Kidney epithelial cell (primary cell): ENCODE measurements at regions not wholly inside any gene's neighbourhood (a gene's known extent, or its start where the extent isn't known, plus 50 kb on each side); places are given as distances from the start of the nearest gene placed in this dataset.

Experiments
- DNase-seq: peaks from one replicate; pipeline ENCODE4 v3.0.0-alpha.2; 2010; ENCODE audit warnings: low read depth
- H3K27me3 ChIP-seq: 2 replicates; pipeline ENCODE4 v1.6.0; 2011; ENCODE audit warnings: low read length; ENCODE audit not compliant: control insufficient read depth, insufficient read depth
- H3K36me3 ChIP-seq: 2 replicates; pipeline ENCODE4 v1.5.1; 2011; ENCODE audit warnings: low read length; ENCODE audit not compliant: control insufficient read depth, insufficient read depth
- H3K4me3 ChIP-seq: 2 replicates; pipeline ENCODE4 v1.5.1; 2011; ENCODE audit warnings: low read depth, mild to moderate bottlenecking, control low read depth, low read length
- TF ChIP-seq, protein P1 (sequence below): IDR thresholded peaks from 2 replicates; pipeline ENCODE4 v1.5.1; 2011; ENCODE audit warnings: mild to moderate bottlenecking, moderate library complexity, low read length, control low read depth, inconsistent platforms; ENCODE audit not compliant: insufficient read depth, poor library complexity, severe bottlenecking

- H3K4me3 ChIP-seq, result no peak overlapping the region
- H3K27me3 ChIP-seq, result no peaks in the 10 kb centered on the region
- TF ChIP-seq, protein P1, sequence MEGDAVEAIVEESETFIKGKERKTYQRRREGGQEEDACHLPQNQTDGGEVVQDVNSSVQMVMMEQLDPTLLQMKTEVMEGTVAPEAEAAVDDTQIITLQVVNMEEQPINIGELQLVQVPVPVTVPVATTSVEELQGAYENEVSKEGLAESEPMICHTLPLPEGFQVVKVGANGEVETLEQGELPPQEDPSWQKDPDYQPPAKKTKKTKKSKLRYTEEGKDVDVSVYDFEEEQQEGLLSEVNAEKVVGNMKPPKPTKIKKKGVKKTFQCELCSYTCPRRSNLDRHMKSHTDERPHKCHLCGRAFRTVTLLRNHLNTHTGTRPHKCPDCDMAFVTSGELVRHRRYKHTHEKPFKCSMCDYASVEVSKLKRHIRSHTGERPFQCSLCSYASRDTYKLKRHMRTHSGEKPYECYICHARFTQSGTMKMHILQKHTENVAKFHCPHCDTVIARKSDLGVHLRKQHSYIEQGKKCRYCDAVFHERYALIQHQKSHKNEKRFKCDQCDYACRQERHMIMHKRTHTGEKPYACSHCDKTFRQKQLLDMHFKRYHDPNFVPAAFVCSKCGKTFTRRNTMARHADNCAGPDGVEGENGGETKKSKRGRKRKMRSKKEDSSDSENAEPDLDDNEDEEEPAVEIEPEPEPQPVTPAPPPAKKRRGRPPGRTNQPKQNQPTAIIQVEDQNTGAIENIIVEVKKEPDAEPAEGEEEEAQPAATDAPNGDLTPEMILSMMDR, result no peak
- DNase-seq, result no peak
- no peaks in the 10 kb centered on the region for H3K36me3 ChIP-seq
Observed at GRCh38 chr6:139972116-139972515, 597.7 kb upstream of the CITED2 start.

GRCh38 chr6:139970591-139970991 lies 596.1 kb upstream of the CITED2 start:
- TF ChIP-seq, protein P1, result no peak
- Histone ChIP-seq H3K4me3 (no peak overlapping the region), H3K27me3 (no peaks in the 10 kb centered on the region), H3K36me3 (no peaks in the 10 kb centered on the region)
- DNase-seq, result no peak

DNA sequence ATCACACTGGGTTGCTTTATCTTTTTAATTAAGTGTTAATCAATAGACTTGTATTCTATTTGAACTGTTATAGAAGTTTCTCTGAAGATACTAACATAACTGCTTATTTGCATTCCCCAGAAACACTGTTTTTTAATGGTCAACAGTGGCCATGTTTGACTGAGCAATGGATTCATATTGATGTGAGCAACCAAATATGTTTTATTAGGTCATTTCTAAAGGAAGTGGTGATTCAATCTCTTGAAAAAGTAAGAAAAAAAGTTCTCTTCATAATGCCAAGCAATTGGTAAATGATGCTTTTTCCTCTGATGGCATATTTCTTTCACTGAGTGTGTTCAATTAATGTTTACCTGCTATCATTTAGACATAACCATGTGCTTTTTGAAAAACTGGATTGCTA lies 593.0 kb upstream of the CITED2 start:
- Histone ChIP-seq H3K36me3 (no peaks in the 10 kb centered on the region), H3K27me3 (no peaks in the 10 kb centered on the region), H3K4me3 (no peak overlapping the region)
- TF ChIP-seq, protein P1, result no peak
- no peak for DNase-seq

GRCh38 chr6:139965393-139965792 lies 590.9 kb upstream of the CITED2 start:
- DNase-seq, result no peak
- Histone ChIP-seq H3K4me3 (no peak overlapping the region), H3K27me3 (no peaks in the 10 kb centered on the region), H3K36me3 (no peaks in the 10 kb centered on the region)
- TF ChIP-seq, protein P1, result no peak

DNA sequence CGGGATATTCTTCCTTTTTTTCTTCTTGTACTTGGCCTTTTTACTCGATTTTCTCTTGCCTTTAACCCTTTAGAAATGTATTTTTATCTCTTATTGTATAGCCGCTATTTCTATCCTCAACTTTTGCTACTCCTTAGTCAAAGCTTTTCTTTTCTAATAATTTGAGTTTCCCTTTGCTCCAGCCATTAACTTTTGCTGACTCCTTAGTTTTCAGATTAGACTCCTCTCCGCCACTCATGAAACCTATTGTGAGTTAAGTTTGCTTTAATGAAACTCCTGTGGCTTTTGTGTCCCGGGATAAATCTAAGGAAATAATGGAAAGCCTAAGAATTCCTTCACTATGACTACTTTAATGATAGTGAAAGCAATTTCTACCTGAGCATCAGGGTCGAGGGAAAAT lies 590.3 kb upstream of the CITED2 start:
- H3K27me3 ChIP-seq, result no peaks in the 10 kb centered on the region
- no peak overlapping the region for H3K4me3 ChIP-seq
- TF ChIP-seq, protein P1, result no peak
- no peak for DNase-seq
- H3K36me3 ChIP-seq, result no peaks in the 10 kb centered on the region

DNA sequence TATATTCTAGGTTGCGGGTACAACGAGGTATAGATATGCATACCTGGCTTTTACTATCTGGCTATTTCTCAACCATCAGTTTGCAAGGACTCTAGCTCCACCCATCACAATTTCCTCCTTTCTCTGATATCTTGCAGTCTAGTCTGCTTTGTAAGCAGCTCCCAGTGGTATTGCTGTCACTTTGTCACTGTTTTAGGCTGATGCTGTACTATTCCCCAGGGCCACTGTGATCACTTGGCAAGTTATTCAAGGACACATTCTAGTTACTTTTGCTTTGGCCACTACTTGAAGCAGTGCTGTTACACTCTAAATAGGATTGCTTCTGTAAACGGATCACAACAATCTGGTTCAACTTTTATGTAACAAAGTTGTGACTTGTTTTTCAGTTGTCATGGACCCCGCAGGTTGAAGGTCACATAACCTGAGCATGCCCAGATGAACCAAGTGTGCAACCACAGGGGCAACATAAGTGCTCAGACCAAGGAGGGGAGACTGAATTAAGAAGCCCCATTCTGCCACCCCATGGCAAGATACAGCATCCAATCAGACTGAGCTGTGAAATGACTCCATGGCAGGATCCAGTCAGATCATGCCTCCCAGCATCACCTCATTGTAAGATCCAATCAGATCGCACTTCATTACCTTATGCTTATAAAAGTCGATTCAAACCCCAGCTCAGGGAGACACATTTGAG lies 588.4 kb upstream of the CITED2 start:
- Histone ChIP-seq H3K27me3 (no peaks in the 10 kb centered on the region), H3K4me3 (no peak overlapping the region), H3K36me3 (no peaks in the 10 kb centered on the region)
- no peak for DNase-seq
- TF ChIP-seq, protein P1, result no peak
